ENCODE measurements at regions not wholly inside any gene's neighbourhood (a gene's known extent, or its start where the extent isn't known, plus 50 kb on each side); places are given as distances from the start of the nearest gene placed in this dataset.

DNA sequence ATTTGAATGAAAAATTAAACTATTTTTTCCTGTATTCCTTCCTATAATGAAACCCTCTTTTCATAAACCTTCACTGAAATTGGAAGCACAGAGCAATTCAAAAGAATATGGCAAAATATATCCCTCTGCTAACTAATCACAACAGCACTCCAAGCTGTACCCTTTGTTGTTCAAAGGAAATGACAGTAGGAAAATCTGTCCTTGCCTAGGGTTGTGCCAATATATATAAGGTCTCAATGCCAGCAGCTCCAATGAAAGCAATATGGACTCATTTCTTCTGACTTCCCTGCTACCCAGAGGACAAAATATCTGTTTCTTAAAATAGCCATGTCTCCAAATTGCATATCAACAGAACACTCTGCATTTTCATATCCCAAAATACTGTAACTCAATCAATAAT is 373.9 kb upstream of the MC4R start:
- H3K18ac ChIP-seq (ENCODE audit: low read depth, low read length), result no peak overlapping the region
- POLR2A ChIA-PET (ENCODE audit: unreplicated experiment), result no interaction called here
- CTCF ChIA-PET, result no interaction called here
- no peak overlapping the region for H4K5ac ChIP-seq (ENCODE audit: low read depth, low read length)
- H3K9me3 ChIP-seq (ENCODE audit: control insufficient read depth, insufficient read depth, low read length), result no peaks in the 10 kb centered on the region
- no peak overlapping the region for H3K4me3 ChIP-seq (ENCODE audit: insufficient read depth, low read depth, low read length)
- no peak overlapping the region for H3K4me2 ChIP-seq (ENCODE audit: low read depth, low read length)
- H2AFZ ChIP-seq (replicated peaks; ENCODE audit: low read length, poor library complexity), result no peak overlapping the region
- H3K79me1 ChIP-seq (ENCODE audit: low read depth in 1 of 2, low read length in 2 of 2), result no peaks in the 10 kb centered on the region
- no peak overlapping the region for H4K8ac ChIP-seq (ENCODE audit: low read depth in 2 of 2, low read length in 2 of 2)
- H3K27me3 ChIP-seq (ENCODE audit: control insufficient read depth, insufficient read depth, low read length), result no peaks in the 10 kb centered on the region
- no peak overlapping the region for H3K9ac ChIP-seq (ENCODE audit: low read depth, low read length)
- no peaks in the 10 kb centered on the region for H3K4me1 ChIP-seq (ENCODE audit: control insufficient read depth, insufficient read depth, low read length)
- no TSS peak for BruUV-seq (replicated peaks)
- no peaks in the 10 kb centered on the region for H3K36me3 ChIP-seq (ENCODE audit: control insufficient read depth, insufficient read depth, low read length)
- no peak overlapping the region for H3K56ac ChIP-seq (ENCODE audit: extremely low read depth, insufficient read depth, low read length)
- no peak overlapping the region for H2AK9ac ChIP-seq (replicated peaks; ENCODE audit: low read depth, low read length, poor library complexity)
- dilution Hi-C loops (cut with HindIII; ENCODE audit: low sequenced_read_pairs, unreplicated experiment), result no loop called here
- no peak overlapping the region for H4K91ac ChIP-seq (ENCODE audit: insufficient read depth, low read depth, low read length)
- H2BK5ac ChIP-seq (ENCODE audit: low read depth, low read length, poor library complexity, severe bottlenecking), result no peak overlapping the region
- in situ Hi-C loops (cut with MboI; ENCODE audit: low sequenced_read_pairs), result no loop called here
- DNase-seq (no peak), ATAC-seq (ENCODE audit: low read depth) (no peak)
- no peak overlapping the region for H3K14ac ChIP-seq (replicated peaks; ENCODE audit: low read depth, low read length)
- TF ChIP-seq SMC3 (IDR thresholded peaks at IDR 0.05; ENCODE audit: low read depth, low read length), result no peak
- TF ChIP-seq BHLHE40 (IDR thresholded peaks at IDR 0.05; ENCODE audit: low read depth, low read length), result no peak
- no peak for TF ChIP-seq NFE2L2 (IDR thresholded peaks at IDR 0.05; ENCODE audit: low read depth, low read length)
- TF ChIP-seq CHD1 (IDR thresholded peaks at IDR 0.05; ENCODE audit: low read depth, low read length), result no peak
- no peak for TF ChIP-seq POLR2A (IDR thresholded peaks at IDR 0.05; ENCODE audit: low read depth, low read length)
- no peak for TF ChIP-seq FOS (IDR thresholded peaks at IDR 0.05; ENCODE audit: low read depth, low read length)
- TF ChIP-seq MAFK (IDR thresholded peaks at IDR 0.05; ENCODE audit: low read depth, low read length), result no peak
- TF ChIP-seq, protein P1, sequence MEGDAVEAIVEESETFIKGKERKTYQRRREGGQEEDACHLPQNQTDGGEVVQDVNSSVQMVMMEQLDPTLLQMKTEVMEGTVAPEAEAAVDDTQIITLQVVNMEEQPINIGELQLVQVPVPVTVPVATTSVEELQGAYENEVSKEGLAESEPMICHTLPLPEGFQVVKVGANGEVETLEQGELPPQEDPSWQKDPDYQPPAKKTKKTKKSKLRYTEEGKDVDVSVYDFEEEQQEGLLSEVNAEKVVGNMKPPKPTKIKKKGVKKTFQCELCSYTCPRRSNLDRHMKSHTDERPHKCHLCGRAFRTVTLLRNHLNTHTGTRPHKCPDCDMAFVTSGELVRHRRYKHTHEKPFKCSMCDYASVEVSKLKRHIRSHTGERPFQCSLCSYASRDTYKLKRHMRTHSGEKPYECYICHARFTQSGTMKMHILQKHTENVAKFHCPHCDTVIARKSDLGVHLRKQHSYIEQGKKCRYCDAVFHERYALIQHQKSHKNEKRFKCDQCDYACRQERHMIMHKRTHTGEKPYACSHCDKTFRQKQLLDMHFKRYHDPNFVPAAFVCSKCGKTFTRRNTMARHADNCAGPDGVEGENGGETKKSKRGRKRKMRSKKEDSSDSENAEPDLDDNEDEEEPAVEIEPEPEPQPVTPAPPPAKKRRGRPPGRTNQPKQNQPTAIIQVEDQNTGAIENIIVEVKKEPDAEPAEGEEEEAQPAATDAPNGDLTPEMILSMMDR (conservative IDR thresholded peaks at IDR 0.05; ENCODE audit: low read depth, low read length), result no peak
- TF ChIP-seq RFX5 (IDR thresholded peaks at IDR 0.05; ENCODE audit: low read depth, low read length), result no peak
- TF ChIP-seq, protein P2, sequence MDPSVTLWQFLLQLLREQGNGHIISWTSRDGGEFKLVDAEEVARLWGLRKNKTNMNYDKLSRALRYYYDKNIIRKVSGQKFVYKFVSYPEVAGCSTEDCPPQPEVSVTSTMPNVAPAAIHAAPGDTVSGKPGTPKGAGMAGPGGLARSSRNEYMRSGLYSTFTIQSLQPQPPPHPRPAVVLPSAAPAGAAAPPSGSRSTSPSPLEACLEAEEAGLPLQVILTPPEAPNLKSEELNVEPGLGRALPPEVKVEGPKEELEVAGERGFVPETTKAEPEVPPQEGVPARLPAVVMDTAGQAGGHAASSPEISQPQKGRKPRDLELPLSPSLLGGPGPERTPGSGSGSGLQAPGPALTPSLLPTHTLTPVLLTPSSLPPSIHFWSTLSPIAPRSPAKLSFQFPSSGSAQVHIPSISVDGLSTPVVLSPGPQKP (IDR thresholded peaks at IDR 0.05; ENCODE audit: borderline replicate concordance, low read depth, low read length), result no peak
- TF ChIP-seq, protein P3, sequence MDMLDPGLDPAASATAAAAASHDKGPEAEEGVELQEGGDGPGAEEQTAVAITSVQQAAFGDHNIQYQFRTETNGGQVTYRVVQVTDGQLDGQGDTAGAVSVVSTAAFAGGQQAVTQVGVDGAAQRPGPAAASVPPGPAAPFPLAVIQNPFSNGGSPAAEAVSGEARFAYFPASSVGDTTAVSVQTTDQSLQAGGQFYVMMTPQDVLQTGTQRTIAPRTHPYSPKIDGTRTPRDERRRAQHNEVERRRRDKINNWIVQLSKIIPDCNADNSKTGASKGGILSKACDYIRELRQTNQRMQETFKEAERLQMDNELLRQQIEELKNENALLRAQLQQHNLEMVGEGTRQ (IDR thresholded peaks at IDR 0.05; ENCODE audit: low read depth, low read length), result no peak
- no peak for TF ChIP-seq RAD21 (IDR thresholded peaks at IDR 0.05; ENCODE audit: low read length)
- H4K20me1 ChIP-seq (ENCODE audit: insufficient read depth, low read length), result no peaks in the 10 kb centered on the region
- no peak overlapping the region for H3K4ac ChIP-seq (ENCODE audit: low read depth, low read length)
- intact Hi-C loops (cut with micrococcal nuclease), result no loop called here
- H2BK20ac ChIP-seq (ENCODE audit: low read depth, low read length), result no peak overlapping the region
- H3K27ac ChIP-seq (ENCODE audit: insufficient read depth, low read length), result no peak overlapping the region
- no peak overlapping the region for H3K23ac ChIP-seq (ENCODE audit: low read depth, low read length)
- H2AK5ac ChIP-seq (ENCODE audit: low read depth, low read length), result no peak overlapping the region
- H2BK120ac ChIP-seq (ENCODE audit: low read depth, low read length), result no peak overlapping the region
- no peaks in the 10 kb centered on the region for H3K9me1 ChIP-seq (ENCODE audit: insufficient read depth, low read length)
- no peak overlapping the region for H2BK15ac ChIP-seq (ENCODE audit: low read depth, low read length)

Data from IMR-90 (cell line).